H1 (cell line): ENCODE measurements at regions not wholly inside any gene's neighbourhood (a gene's known extent, or its start where the extent isn't known, plus 50 kb on each side); places are given as distances from the start of the nearest gene placed in this dataset.

ENCODE experiments used
- CTCF ChIA-PET: fragments of 300-600 bp; sonication (Branson Sonifier 250); formaldehyde crosslinking; loops from one replicate; lab custom pipeline; 2021; ENCODE audit not compliant: partially characterized antibody; lab: Charles Lee
- POLR2A ChIA-PET: fragments of 300-600 bp; sonication (Branson Sonifier 250); formaldehyde crosslinking; loops from one replicate; lab custom pipeline; 2021; ENCODE audit warnings: inconsistent platforms; ENCODE audit not compliant: partially characterized antibody; lab: Charles Lee
- DNase-seq, 2 experiments: peaks; one replicate each; pipeline versions ENCODE4 v3.0.0 to v3.0.0-alpha.2; 2010 to 2022; ENCODE audit warnings: low spot score in 2 of 2, low read depth in 1 of 2, mixed read lengths in 1 of 2
- FAIRE-seq: peaks from 2 replicates; lab custom pipeline; 2011; peaks lifted over from hg19 to GRCh38; lab: Jason Lieb, UNC
- H2AFZ ChIP-seq: 2 replicates; pipeline ENCODE4 v1.8.1; 2012; ENCODE audit warnings: low read length, inconsistent platforms
- H2AK5ac ChIP-seq: 2 replicates; pipeline ENCODE4 v1.6.1; 2013; ENCODE audit warnings: low read depth, low read length
- H2BK120ac ChIP-seq: replicated peaks from 2 replicates; pipeline ENCODE3; 2013; ENCODE audit warnings: low read depth, low read length, inconsistent platforms
- H2BK12ac ChIP-seq: 2 replicates; pipeline ENCODE4 v1.6.1; 2013; ENCODE audit warnings: low read depth, low read length
- H2BK15ac ChIP-seq: 2 replicates; pipeline ENCODE4 v1.6.1; 2013; ENCODE audit warnings: low read length
- H2BK20ac ChIP-seq: 2 replicates; pipeline ENCODE4 v1.6.1; 2013; ENCODE audit warnings: low read length
- H2BK5ac ChIP-seq: 2 replicates; pipeline ENCODE4 v1.6.1; 2013; ENCODE audit warnings: low read depth, low read length
- H3K14ac ChIP-seq: 2 replicates; pipeline ENCODE4 v1.6.1; 2013; ENCODE audit warnings: inconsistent platforms; ENCODE audit not compliant: insufficient read length
- H3K18ac ChIP-seq: 2 replicates; pipeline ENCODE4 v1.6.1; 2013; ENCODE audit warnings: low read length; ENCODE audit errors: extremely low read depth
- H3K23ac ChIP-seq: 2 replicates; pipeline ENCODE4 v1.6.1; 2013; ENCODE audit warnings: inconsistent platforms; ENCODE audit not compliant: insufficient read length
- H3K23me2 ChIP-seq: 2 replicates; pipeline ENCODE4 v1.6.1; 2013; ENCODE audit warnings: low read depth, low read length
- H3K27ac ChIP-seq: 2 replicates; pipeline ENCODE4 v1.6.1; 2011; ENCODE audit warnings: low read depth, low read length, inconsistent platforms
- H3K27me3 ChIP-seq, 4 experiments: replicated peaks in 1 of 4; 1 replicate in 1 of 4; 2 replicates in 3 of 4; pipeline versions ENCODE4 v1.6.1 to v1.8.1; 2011 to 2013; ENCODE audit warnings: low read length in 3 of 4, mild to moderate bottlenecking in 3 of 4, inconsistent platforms in 2 of 4, mixed read lengths in 2 of 4, moderate library complexity in 1 of 4; ENCODE audit not compliant: control insufficient read depth in 3 of 4, insufficient read depth in 3 of 4; ENCODE audit errors: extremely low read depth in 1 of 4
- H3K36me3 ChIP-seq, 4 experiments: 2 replicates each; pipeline versions ENCODE4 v1.6.1 to v1.8.1; 2011 to 2013; ENCODE audit warnings: mild to moderate bottlenecking in 4 of 4, low read length in 3 of 4, moderate library complexity in 2 of 4, control low read depth in 1 of 4, inconsistent platforms in 1 of 4; ENCODE audit not compliant: insufficient read depth in 4 of 4, control insufficient read depth in 2 of 4
- H3K4ac ChIP-seq: replicated peaks from 2 replicates; pipeline ENCODE3; 2013; ENCODE audit warnings: low read length, low read depth, mixed read lengths, inconsistent platforms; ENCODE audit not compliant: insufficient read length
- H3K4me1 ChIP-seq, 4 experiments: replicated peaks in 1 of 4; 1 replicate in 1 of 4; 2 replicates in 3 of 4; pipeline versions ENCODE4 v1.6.1 to v1.8.1; 2011 to 2013; ENCODE audit warnings: low read length in 3 of 4, inconsistent platforms in 2 of 4, mixed read lengths in 1 of 4; ENCODE audit not compliant: insufficient read depth in 4 of 4, control insufficient read depth in 3 of 4
- H3K4me2 ChIP-seq, 2 experiments: 2 replicates each; pipeline versions ENCODE4 v1.6.1 to v1.8.1; 2011 to 2013; ENCODE audit warnings: low read depth in 2 of 2, low read length in 2 of 2, control low read depth in 1 of 2, inconsistent platforms in 1 of 2, mild to moderate bottlenecking in 1 of 2; ENCODE audit not compliant: insufficient read depth in 1 of 2
- H3K4me3 ChIP-seq, 4 experiments: fragments of 200-600, 300-600 bp in 1 of 4; sonication (generic), shearing (Covaris generic), sonication (Bioruptor Twin) in 1 of 4; 2 replicates each; pipeline versions ENCODE4 v1.5.1 to v1.8.1; 2011 to 2016; ENCODE audit warnings: low read length in 4 of 4, low read depth in 3 of 4, control low read depth in 2 of 4, inconsistent platforms in 2 of 4, mild to moderate bottlenecking in 2 of 4, mixed read lengths in 1 of 4, moderate library complexity in 1 of 4; ENCODE audit not compliant: insufficient read depth in 2 of 4; ENCODE audit errors: extremely low read depth in 1 of 4
- H3K56ac ChIP-seq: replicated peaks from 2 replicates; pipeline ENCODE3; 2013; ENCODE audit warnings: low read depth, mild to moderate bottlenecking, mixed read lengths, low read length, inconsistent platforms; ENCODE audit not compliant: insufficient read length
- H3K79me1 ChIP-seq: 2 replicates; pipeline ENCODE4 v1.6.1; 2013; ENCODE audit warnings: low read depth, low read length, control low read depth
- H3K79me2 ChIP-seq, 2 experiments: 2 replicates each; pipeline versions ENCODE4 v1.6.1 to v1.8.1; 2012 to 2013; ENCODE audit warnings: low read length in 2 of 2, mild to moderate bottlenecking in 2 of 2, inconsistent platforms in 1 of 2; ENCODE audit not compliant: insufficient read depth in 2 of 2, control insufficient read depth in 1 of 2
- H3K9ac ChIP-seq, 4 experiments: replicated peaks in 1 of 4; 1 replicate in 1 of 4; 2 replicates in 3 of 4; pipeline versions ENCODE4 v1.6.1 to v1.8.1; 2011 to 2013; ENCODE audit warnings: low read depth in 3 of 4, low read length in 3 of 4, control low read depth in 2 of 4, mild to moderate bottlenecking in 2 of 4, moderate library complexity in 2 of 4, inconsistent platforms in 1 of 4; ENCODE audit errors: extremely low read depth in 1 of 4
- H3K9me3 ChIP-seq, 2 experiments: 2 replicates each; pipeline versions ENCODE4 v1.6.1 to v1.8.1; 2012 to 2013; ENCODE audit warnings: mild to moderate bottlenecking in 2 of 2, moderate library complexity in 2 of 2, control low read depth in 1 of 2, inconsistent platforms in 1 of 2, low read depth in 1 of 2, low read length in 1 of 2, mixed read lengths in 1 of 2; ENCODE audit not compliant: insufficient read depth in 2 of 2
- H4K20me1 ChIP-seq, 2 experiments: replicated peaks in 1 of 2; 2 replicates each; pipeline versions ENCODE3 to v1.8.1; 2011 to 2013; ENCODE audit warnings: inconsistent platforms in 2 of 2, low read length in 2 of 2, mild to moderate bottlenecking in 1 of 2; ENCODE audit not compliant: insufficient read depth in 2 of 2, control insufficient read depth in 1 of 2
- H4K5ac ChIP-seq: 2 replicates; pipeline ENCODE4 v1.6.1; 2013; ENCODE audit warnings: low read length, low read depth, mixed read lengths, inconsistent platforms; ENCODE audit not compliant: insufficient read length
- H4K8ac ChIP-seq: 2 replicates; pipeline ENCODE4 v1.8.0; 2013; ENCODE audit warnings: mild to moderate bottlenecking, moderate library complexity, low read length, inconsistent platforms; ENCODE audit not compliant: insufficient read depth; ENCODE audit errors: extremely low read depth
- H4K91ac ChIP-seq: replicated peaks from 2 replicates; pipeline ENCODE3; 2013; ENCODE audit warnings: low read length, mixed read lengths, inconsistent platforms; ENCODE audit not compliant: insufficient read length
- EP300 ChIP-seq, 2 experiments: IDR thresholded peaks; 1 replicate in 1 of 2; 2 replicates in 1 of 2; pipeline ENCODE4 v1.6.1; 2011 to 2012; ENCODE audit warnings: low read depth in 2 of 2, low read length in 2 of 2, mild to moderate bottlenecking in 2 of 2, borderline replicate concordance in 1 of 2, inconsistent platforms in 1 of 2, moderate library complexity in 1 of 2
- WGBS, 2 experiments: shearing (Covaris generic) in 1 of 2; methylation state at CpG; one replicate each; pipeline versions ENCODE4 v1.1.6 to v1.1.7; 2013 to 2015; ENCODE audit warnings: low lambda C conversion rate in 2 of 2, mixed read lengths in 2 of 2, inconsistent platforms in 1 of 2, low coverage in 1 of 2, missing lambda C conversion rate in 1 of 2; ENCODE audit not compliant: insufficient replicate concordance in 2 of 2, insufficient coverage in 1 of 2, insufficient read length in 1 of 2; ENCODE audit errors: extremely low coverage in 1 of 2, missing lambda C conversion rate in 1 of 2; 5-methylcytosine and 5-hydroxymethylcytosine counted together

DNA sequence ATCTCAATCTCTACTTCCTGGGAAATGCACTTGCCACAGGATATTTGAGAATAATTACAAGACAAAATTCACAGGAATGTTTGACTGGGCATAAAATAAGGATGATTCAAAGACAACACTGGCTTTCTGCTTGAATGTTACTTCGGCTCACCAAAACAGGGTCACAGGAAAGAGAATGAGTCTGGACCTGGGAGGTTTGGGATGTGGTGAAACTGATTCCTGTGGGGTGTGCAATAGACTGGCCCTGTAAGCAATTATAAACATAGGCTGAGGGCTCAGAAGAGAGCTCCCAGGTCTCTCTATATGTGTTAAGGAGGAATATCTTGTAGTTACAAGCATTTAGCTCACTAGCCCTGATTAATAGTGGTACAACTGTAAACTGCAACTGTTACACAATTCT lies 613.9 kb upstream of the CELF2 start:
- Histone ChIP-seq H2BK15ac (no peak overlapping the region), H3K9me3 (no peaks in the 10 kb centered on the region), H3K23ac (no peak overlapping the region), H4K91ac (no peak overlapping the region), H2BK120ac (no peak overlapping the region), H4K8ac (no peak overlapping the region), H2BK20ac (no peak overlapping the region), H3K27me3 (no peaks in the 10 kb centered on the region), H3K18ac (no peak overlapping the region), H2AK5ac (no peak overlapping the region), H4K20me1 (no peaks in the 10 kb centered on the region), H3K4me3 (no peak overlapping the region), H3K56ac (no peak overlapping the region), H3K4ac (no peak overlapping the region), H4K5ac (no peak overlapping the region), H3K79me2 (no peaks in the 10 kb centered on the region), H3K23me2 (no peaks in the 10 kb centered on the region), H3K79me1 (no peaks in the 10 kb centered on the region), H3K4me2 (no peak overlapping the region), H2AFZ (no peak overlapping the region), H2BK12ac (no peak overlapping the region), H3K9ac (no peak overlapping the region), H3K36me3 (no peaks in the 10 kb centered on the region), H3K4me1 (no peaks in the 10 kb centered on the region), H2BK5ac (no peak overlapping the region), H3K27ac (no peak overlapping the region), H3K14ac (no peak overlapping the region)
- ChIA-PET CTCF (no interaction called here), POLR2A (no interaction called here)
- TF ChIP-seq EP300 (IDR thresholded peaks at IDR 0.05; ENCODE audit: borderline replicate concordance in 1 of 2, low read depth in 2 of 2, low read length in 2 of 2): no peak
- DNase-seq (no peak), FAIRE-seq (no peak)
- WGBS, 2 experiments: 100% methylated on average over 1 of the region's 1 CpG; no CpG with 5 or more reads in 1 of the 2 experiments
